PC-3 (cell line): ENCODE measurements at regions not wholly inside any gene's neighbourhood (a gene's known extent, or its start where the extent isn't known, plus 50 kb on each side); places are given as distances from the start of the nearest gene placed in this dataset.

Experiments used
- ATAC-seq: fragments of 200-7000 bp; cut with Tn5 transposase; 2 replicates; pipeline ENCODE4 v1.9.1; 2020; ENCODE audit warnings: mild to moderate bottlenecking, moderate library complexity
- BruUV-seq: library from RNA; stranded (reverse); fragments of 400-500 nt; replicated peaks from 2 replicates; lab custom pipeline; 2021; lab: Mats Ljungman, UMichigan
- CTCF ChIA-PET: fragments of 300-600 bp; sonication (Branson Sonifier 250); formaldehyde crosslinking; loops from one replicate; lab custom pipeline; 2022; ENCODE audit warnings: antibody characterized with exemption; lab: Charles Lee
- POLR2A ChIA-PET: fragments of 300-600 bp; sonication (Branson Sonifier 250); formaldehyde crosslinking; loops from one replicate; lab custom pipeline; 2022; ENCODE audit warnings: antibody characterized with exemption; ENCODE audit not compliant: unreplicated experiment; lab: Charles Lee
- DNase-seq: peaks from one replicate; pipeline ENCODE4 v3.0.0-alpha.2; 2015
- H2AFZ ChIP-seq: fragments of 300-600 bp; sonication (generic); 2 replicates; pipeline ENCODE4 v1.6.0; 2016; ENCODE audit warnings: antibody characterized with exemption, low read length
- H3F3A ChIP-seq: fragments of 300-600 bp; sonication (generic); one replicate; pipeline ENCODE4 v1.6.0; 2017; ENCODE audit warnings: antibody characterized with exemption, low read length, control low read depth, mild to moderate bottlenecking; ENCODE audit not compliant: unreplicated experiment
- H3K27ac ChIP-seq: fragments of 300-600 bp; sonication (generic); 2 replicates; pipeline ENCODE4 v1.5.1; 2016; ENCODE audit warnings: mild to moderate bottlenecking, low read length
- H3K27me3 ChIP-seq: fragments of 300-600 bp; sonication (generic); 2 replicates; pipeline ENCODE4 v1.6.1; 2016; ENCODE audit warnings: low read length, mixed read lengths
- H3K36me3 ChIP-seq: fragments of 300-600 bp; sonication (generic); 2 replicates; pipeline ENCODE4 v1.6.1; 2016; ENCODE audit warnings: low read depth, mixed run types, low read length, mixed read lengths
- H3K4me1 ChIP-seq: fragments of 300-600 bp; sonication (generic); 2 replicates; pipeline ENCODE4 v1.5.1; 2016; ENCODE audit warnings: low read length; ENCODE audit not compliant: insufficient read depth
- H3K4me2 ChIP-seq: fragments of 300-600 bp; sonication (generic); 2 replicates; pipeline ENCODE4 v1.6.0; 2016; ENCODE audit warnings: low read length
- H3K4me3 ChIP-seq: fragments of 300-600 bp; sonication (generic); 2 replicates; pipeline ENCODE4 v1.5.1; 2016; ENCODE audit warnings: mild to moderate bottlenecking, low read length, mixed read lengths
- H3K79me2 ChIP-seq: fragments of 300-600 bp; sonication (generic); 2 replicates; pipeline ENCODE4 v1.6.1; 2017; ENCODE audit warnings: low read length, mixed read lengths
- H3K9ac ChIP-seq: fragments of 300-600 bp; sonication (generic); 2 replicates; pipeline ENCODE4 v1.6.0; 2016; ENCODE audit warnings: mild to moderate bottlenecking, low read length
- H3K9me2 ChIP-seq: fragments of 300-600 bp; sonication (generic); replicated peaks from 2 replicates; pipeline ENCODE4 v1.6.1; 2016; ENCODE audit warnings: mixed run types, low read length, mixed read lengths
- H3K9me3 ChIP-seq: fragments of 300-600 bp; sonication (generic); 2 replicates; pipeline ENCODE4 v1.6.1; 2016; ENCODE audit warnings: low read length, mixed read lengths
- H4K20me1 ChIP-seq: fragments of 300-600 bp; sonication (generic); 2 replicates; pipeline ENCODE4 v1.6.1; 2016; ENCODE audit warnings: low read length, mixed read lengths
- EZH2 ChIP-seq: fragments of 300-600 bp; sonication (generic); IDR thresholded peaks from one replicate; pipeline ENCODE4 v1.6.1; 2017; ENCODE audit warnings: antibody characterized with exemption, mild to moderate bottlenecking, low read length; ENCODE audit not compliant: unreplicated experiment
- EZH2phosphoT487 ChIP-seq: fragments of 300-600 bp; sonication (generic); IDR thresholded peaks from 2 replicates; pipeline ENCODE4 v1.6.1; 2018; ENCODE audit warnings: mild to moderate bottlenecking, antibody characterized with exemption, low read length, borderline replicate concordance
- intact Hi-C: fragments of 100-400 bp; cut with micrococcal nuclease; formaldehyde crosslinking; loops from 2 replicates; pipeline ENCODE4 v1.9.0; 2023
- TF ChIP-seq, protein P1 (sequence below): fragments of 300-600 bp; sonication (generic); conservative IDR thresholded peaks from 2 replicates; pipeline ENCODE4 v1.5.1; 2017; ENCODE audit warnings: antibody characterized with exemption, low read depth, mild to moderate bottlenecking, low read length

- Histone ChIP-seq H3F3A (no peaks in the 10 kb centered on the region), H3K4me3 (no peak overlapping the region), H3K4me2 (no peak overlapping the region), H3K4me1 (no peaks in the 10 kb centered on the region), H4K20me1 (no peaks in the 10 kb centered on the region), H3K27me3 (no peaks in the 10 kb centered on the region), H3K9ac (no peak overlapping the region), H3K27ac (no peak overlapping the region), H2AFZ (no peak overlapping the region), H3K9me2 (no peaks in the 10 kb centered on the region), H3K9me3 (no peaks in the 10 kb centered on the region), H3K36me3 (no peaks in the 10 kb centered on the region), H3K79me2 (no peaks in the 10 kb centered on the region)
- intact Hi-C loops, result loop anchor here (5.0 kb wide), 3 partner anchors 328 to 1213 kb away; partner anchors contain the start of gene ZNF354A
- no TSS peak for BruUV-seq
- POLR2A ChIA-PET, result no interaction called here
- CTCF ChIA-PET, result no interaction called here
- TF ChIP-seq EZH2 (no peak), EZH2phosphoT487 (no peak)
- TF ChIP-seq, protein P1, sequence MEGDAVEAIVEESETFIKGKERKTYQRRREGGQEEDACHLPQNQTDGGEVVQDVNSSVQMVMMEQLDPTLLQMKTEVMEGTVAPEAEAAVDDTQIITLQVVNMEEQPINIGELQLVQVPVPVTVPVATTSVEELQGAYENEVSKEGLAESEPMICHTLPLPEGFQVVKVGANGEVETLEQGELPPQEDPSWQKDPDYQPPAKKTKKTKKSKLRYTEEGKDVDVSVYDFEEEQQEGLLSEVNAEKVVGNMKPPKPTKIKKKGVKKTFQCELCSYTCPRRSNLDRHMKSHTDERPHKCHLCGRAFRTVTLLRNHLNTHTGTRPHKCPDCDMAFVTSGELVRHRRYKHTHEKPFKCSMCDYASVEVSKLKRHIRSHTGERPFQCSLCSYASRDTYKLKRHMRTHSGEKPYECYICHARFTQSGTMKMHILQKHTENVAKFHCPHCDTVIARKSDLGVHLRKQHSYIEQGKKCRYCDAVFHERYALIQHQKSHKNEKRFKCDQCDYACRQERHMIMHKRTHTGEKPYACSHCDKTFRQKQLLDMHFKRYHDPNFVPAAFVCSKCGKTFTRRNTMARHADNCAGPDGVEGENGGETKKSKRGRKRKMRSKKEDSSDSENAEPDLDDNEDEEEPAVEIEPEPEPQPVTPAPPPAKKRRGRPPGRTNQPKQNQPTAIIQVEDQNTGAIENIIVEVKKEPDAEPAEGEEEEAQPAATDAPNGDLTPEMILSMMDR, result no peak
- ATAC-seq (no peak), DNase-seq (no peak)
Measured at GRCh38 chr5:179494774-179495526, 55.4 kb upstream of the RUFY1 start.

DNA sequence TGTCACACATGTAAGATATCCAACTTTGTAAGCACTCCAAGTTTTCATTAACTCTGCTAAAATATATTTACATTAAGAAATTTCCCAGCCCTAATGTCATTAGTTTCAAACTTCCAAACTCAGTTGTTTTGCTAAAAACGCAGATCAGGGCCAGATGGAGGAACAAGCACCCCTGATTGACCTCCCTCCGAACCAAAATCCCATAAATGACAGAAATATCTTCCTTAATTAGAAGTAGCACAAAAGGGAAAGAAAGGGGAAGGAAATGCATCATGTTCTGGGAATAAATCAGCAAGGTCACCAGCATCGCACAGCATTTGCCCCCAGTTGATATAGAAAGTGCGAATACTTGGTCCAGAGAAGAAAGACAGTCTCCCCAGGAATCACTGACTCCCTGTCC, 61.4 kb upstream of the RUFY1 start:
- Histone ChIP-seq H3K4me3 (no peak overlapping the region), H3K79me2 (no peaks in the 10 kb centered on the region), H3F3A (no peaks in the 10 kb centered on the region), H3K27ac (no peak overlapping the region), H3K27me3 (no peaks in the 10 kb centered on the region; the same call in 1 of the 2 replicates), H3K9me3 (no peaks in the 10 kb centered on the region), H2AFZ (no peak overlapping the region), H3K9ac (no peak overlapping the region), H3K9me2 (no peaks in the 10 kb centered on the region), H3K4me2 (no peak overlapping the region), H4K20me1 (no peaks in the 10 kb centered on the region), H3K36me3 (no peaks in the 10 kb centered on the region), H3K4me1 (no peaks in the 10 kb centered on the region)
- DNase-seq (no peak), ATAC-seq (no peak)
- intact Hi-C loops, result no loop called here
- TF ChIP-seq EZH2phosphoT487 (no peak), EZH2 (no peak)
- TF ChIP-seq, protein P1, result no peak
- POLR2A ChIA-PET, result no interaction called here
- no TSS peak for BruUV-seq
- CTCF ChIA-PET, result no interaction called here

DNA sequence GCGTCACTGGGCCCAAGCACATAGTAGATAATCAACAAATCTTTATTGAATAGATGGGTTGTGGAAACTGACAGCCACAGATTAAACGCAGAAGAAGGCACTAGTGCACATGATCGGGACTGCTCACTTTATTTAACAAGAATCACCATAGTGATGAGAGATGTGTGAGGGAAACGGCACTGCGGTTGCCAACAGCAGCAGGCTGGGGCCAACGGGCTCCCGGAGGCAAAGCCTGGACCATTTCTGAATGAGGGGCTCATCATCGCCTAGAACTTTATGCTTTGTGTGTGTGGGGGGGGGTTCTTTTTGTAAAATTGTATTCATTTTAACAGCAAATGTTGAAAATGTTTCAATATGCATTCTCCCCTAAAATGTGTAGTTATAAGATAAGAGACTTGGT, 61.9 kb upstream of the RUFY1 start:
- no peak overlapping the region for H3K4me3 ChIP-seq
- no peaks in the 10 kb centered on the region for H3K79me2 ChIP-seq
- TF ChIP-seq EZH2phosphoT487 (no peak), EZH2 (no peak)
- TF ChIP-seq, protein P1, result no peak
- no peaks in the 10 kb centered on the region for H3K9me2 ChIP-seq
- no peak overlapping the region for H3K9ac ChIP-seq
- no peak for ATAC-seq
- H4K20me1 ChIP-seq, result no peaks in the 10 kb centered on the region
- intact Hi-C loops, result no loop called here
- no peaks in the 10 kb centered on the region for H3K36me3 ChIP-seq
- BruUV-seq, result no TSS peak
- no peak overlapping the region for H3K4me2 ChIP-seq
- DNase-seq, result no peak
- ChIA-PET POLR2A (no interaction called here), CTCF (no interaction called here)
- H3K9me3 ChIP-seq, result no peaks in the 10 kb centered on the region
- no peak overlapping the region for H2AFZ ChIP-seq
- no peaks in the 10 kb centered on the region for H3F3A ChIP-seq
- no peaks in the 10 kb centered on the region; the same call in 1 of the 2 replicates for H3K27me3 ChIP-seq
- H3K4me1 ChIP-seq, result no peaks in the 10 kb centered on the region
- H3K27ac ChIP-seq, result no peak overlapping the region
